SK-N-SH (cell line): ENCODE measurements at regions not wholly inside any gene's neighbourhood (a gene's known extent, or its start where the extent isn't known, plus 50 kb on each side); places are given as distances from the start of the nearest gene placed in this dataset.

Experiments
- CTCF ChIA-PET: fragments of 300-600, 350-600 bp; formaldehyde crosslinking; extraction: SDS; loops from one replicate; lab custom pipeline; 2021; lab: Yijun Ruan, JAX
- POLR2A ChIA-PET: fragments of 350-600 bp; sonication (Branson Sonifier 250); formaldehyde crosslinking; extraction: SDS; loops from one replicate; lab custom pipeline; 2020; ENCODE audit warnings: antibody characterized with exemption, inconsistent platforms; lab: Yijun Ruan, JAX
- DNase-seq: peaks from one replicate; pipeline ENCODE4 v3.0.0; 2012
- H2AFZ ChIP-seq: fragments of 200-600 bp; sonication (generic); 2 replicates; pipeline ENCODE4 v1.8.1; 2016; ENCODE audit warnings: antibody characterized with exemption, mild to moderate bottlenecking, low read depth
- H3F3A ChIP-seq: fragments of 200-600 bp; sonication (generic); replicated peaks from 2 replicates; pipeline ENCODE3; 2016; ENCODE audit warnings: antibody characterized with exemption, mild to moderate bottlenecking; ENCODE audit not compliant: insufficient read depth
- H3K27ac ChIP-seq, 2 experiments: fragments of 200-500 bp in 1 of 2; fragments of 200-600 bp in 1 of 2; sonication (Bioruptor generic) in 1 of 2; sonication (generic), shearing (Covaris generic) in 1 of 2; 2 replicates each; pipeline versions ENCODE4 v1.5.1 to v1.6.1; 2014 to 2016; ENCODE audit warnings: low read depth in 2 of 2, inconsistent platforms in 1 of 2, low read length in 1 of 2, mild to moderate bottlenecking in 1 of 2, mixed read lengths in 1 of 2
- H3K27me3 ChIP-seq: fragments of 200-600 bp; sonication (generic), shearing (Covaris generic); 2 replicates; pipeline ENCODE4 v1.6.1; 2016; ENCODE audit warnings: mixed run types; ENCODE audit not compliant: insufficient read depth
- H3K36me3 ChIP-seq, 2 experiments: fragments of 200-500 bp in 1 of 2; fragments of 200-600 bp in 1 of 2; sonication (Bioruptor generic) in 1 of 2; sonication (generic) in 1 of 2; replicated peaks in 1 of 2; 2 replicates each; pipeline versions ENCODE3 to v1.5.1; 2014 to 2016; ENCODE audit warnings: low read length in 1 of 2, mild to moderate bottlenecking in 1 of 2; ENCODE audit not compliant: insufficient read depth in 2 of 2, control insufficient read depth in 1 of 2
- H3K4me1 ChIP-seq, 2 experiments: fragments of 200-500 bp in 1 of 2; fragments of 200-600 bp in 1 of 2; sonication (Bioruptor generic) in 1 of 2; sonication (generic), shearing (Covaris generic) in 1 of 2; 2 replicates each; pipeline versions ENCODE4 v1.5.1 to v1.6.1; 2014 to 2016; ENCODE audit warnings: low read depth in 1 of 2, low read length in 1 of 2, mixed run types in 1 of 2; ENCODE audit not compliant: insufficient read depth in 2 of 2, control insufficient read depth in 1 of 2
- H3K4me2 ChIP-seq: fragments of 200-600 bp; sonication (generic), shearing (Covaris generic); 2 replicates; pipeline ENCODE4 v1.6.1; 2017; ENCODE audit warnings: mixed run types
- H3K4me3 ChIP-seq, 2 experiments: fragments of 200-500 bp in 1 of 2; fragments of 200-600 bp in 1 of 2; sonication (Bioruptor generic) in 1 of 2; sonication (generic), shearing (Covaris generic) in 1 of 2; 2 replicates each; pipeline versions ENCODE4 v1.5.1 to v1.8.1; 2014 to 2016; ENCODE audit warnings: low read depth in 2 of 2, inconsistent platforms in 1 of 2, low read length in 1 of 2, mild to moderate bottlenecking in 1 of 2, mixed read lengths in 1 of 2, moderate library complexity in 1 of 2
- H3K79me2 ChIP-seq: fragments of 200-600 bp; sonication (generic); 2 replicates; pipeline ENCODE4 v1.8.1; 2017; ENCODE audit warnings: mild to moderate bottlenecking; ENCODE audit not compliant: insufficient read depth
- H3K9ac ChIP-seq: fragments of 200-600 bp; sonication (generic); 2 replicates; pipeline ENCODE4 v1.6.1; 2017; ENCODE audit warnings: mixed run types
- H3K9me2 ChIP-seq: fragments of 200-600 bp; sonication (generic); 2 replicates; pipeline ENCODE4 v1.6.1; 2017; ENCODE audit warnings: mixed run types
- H3K9me3 ChIP-seq: fragments of 200-600 bp; sonication (generic); 2 replicates; pipeline ENCODE4 v1.6.1; 2017; ENCODE audit warnings: mixed run types, mild to moderate bottlenecking, moderate library complexity
- H4K20me1 ChIP-seq: fragments of 200-600 bp; sonication (generic); 2 replicates; pipeline ENCODE4 v1.6.1; 2017; ENCODE audit warnings: mild to moderate bottlenecking, mixed run types; ENCODE audit not compliant: insufficient read depth
- CHD2 ChIP-seq: fragments of 150-350 bp; IDR thresholded peaks from 2 replicates; pipeline ENCODE4 v1.6.1; 2018; ENCODE audit warnings: low read length; ENCODE audit not compliant: partially characterized antibody
- ELF1 ChIP-seq: IDR thresholded peaks from 2 replicates; pipeline ENCODE4 v1.4.0; 2012
- EP300 ChIP-seq, 2 experiments: IDR thresholded peaks; 2 replicates each; pipeline versions ENCODE4 v1.4.0 to v1.6.1; 2012; ENCODE audit warnings: borderline replicate concordance in 1 of 2, low read depth in 1 of 2, low read length in 1 of 2
- FOSL2 ChIP-seq: IDR thresholded peaks from 2 replicates; pipeline ENCODE4 v1.4.0; 2012; ENCODE audit warnings: low read depth, mild to moderate bottlenecking, moderate library complexity, borderline replicate concordance
- GABPA ChIP-seq: IDR thresholded peaks from 2 replicates; pipeline ENCODE4 v1.4.0; 2012; ENCODE audit warnings: low read depth, mild to moderate bottlenecking
- GATA2 ChIP-seq: sonication (generic); formaldehyde crosslinking; IDR thresholded peaks from 2 replicates; pipeline ENCODE4 v1.5.0; 2020; ENCODE audit warnings: mild to moderate bottlenecking, missing genetic modification reagents
- JUND ChIP-seq: IDR thresholded peaks from 2 replicates; pipeline ENCODE4 v1.4.0; 2012
- MAX ChIP-seq: IDR thresholded peaks from 2 replicates; pipeline ENCODE4 v1.4.0; 2012; ENCODE audit warnings: low read depth
- MXI1 ChIP-seq: IDR thresholded peaks from 2 replicates; pipeline ENCODE4 v1.6.1; 2012; ENCODE audit warnings: mild to moderate bottlenecking, low read depth, low read length, improper control_type of control experiment
- NFIC ChIP-seq: IDR thresholded peaks from 2 replicates; pipeline ENCODE4 v1.4.0; 2012; ENCODE audit warnings: borderline replicate concordance
- PBX3 ChIP-seq: IDR thresholded peaks from 2 replicates; pipeline ENCODE4; 2012
- POLR2AphosphoS5 ChIP-seq: IDR thresholded peaks from 2 replicates; pipeline ENCODE4 v1.6.1; 2012; ENCODE audit warnings: low read depth, low read length
- RAD21 ChIP-seq: IDR thresholded peaks from 2 replicates; pipeline ENCODE4 v1.6.1; 2012; ENCODE audit warnings: mild to moderate bottlenecking, low read length
- REST ChIP-seq: IDR thresholded peaks from 2 replicates; pipeline ENCODE4 v1.6.1; 2012; ENCODE audit warnings: mild to moderate bottlenecking, low read depth, low read length, moderate library complexity
- RFX5 ChIP-seq: IDR thresholded peaks from 2 replicates; pipeline ENCODE4 v1.6.1; 2012; ENCODE audit warnings: mild to moderate bottlenecking, improper control_type of control experiment, low read length
- RXRA ChIP-seq: IDR thresholded peaks from 2 replicates; pipeline ENCODE4 v1.4.0; 2012; ENCODE audit warnings: low read depth, mild to moderate bottlenecking, borderline replicate concordance
- TEAD4 ChIP-seq: IDR thresholded peaks from 2 replicates; pipeline ENCODE4 v1.4.0; 2012; ENCODE audit warnings: mild to moderate bottlenecking, borderline replicate concordance; ENCODE audit not compliant: insufficient read depth
- ZBTB33 ChIP-seq: IDR thresholded peaks from 2 replicates; pipeline ENCODE4 v1.4.0; 2012; ENCODE audit warnings: low read depth, borderline replicate concordance
- WGBS: methylation state at CpG from one replicate; pipeline ENCODE4 v1.1.6; 2017; ENCODE audit warnings: low lambda C conversion rate; 5-methylcytosine and 5-hydroxymethylcytosine counted together
- TF ChIP-seq, protein P1 (sequence below): fragments of 200-600 bp; sonication (generic); IDR thresholded peaks from 2 replicates; pipeline ENCODE4 v1.6.1; 2017; ENCODE audit warnings: antibody characterized with exemption, mild to moderate bottlenecking, moderate library complexity
- TF ChIP-seq, protein P2 (sequence below): fragments of 150-350 bp; IDR thresholded peaks from 2 replicates; pipeline ENCODE4 v1.6.1; 2016; ENCODE audit warnings: mild to moderate bottlenecking, low read depth, low read length

- no peaks in the 10 kb centered on the region for H3K4me1 ChIP-seq
- TF ChIP-seq JUND, result no peak
- TF ChIP-seq ELF1, result no peak
- no peak for TF ChIP-seq POLR2AphosphoS5
- TF ChIP-seq GATA2 (CRISPR knock-in tag), result no peak
- no peak for TF ChIP-seq MAX
- TF ChIP-seq REST, result no peak
- TF ChIP-seq CHD2, result no peak
- TF ChIP-seq, protein P1, sequence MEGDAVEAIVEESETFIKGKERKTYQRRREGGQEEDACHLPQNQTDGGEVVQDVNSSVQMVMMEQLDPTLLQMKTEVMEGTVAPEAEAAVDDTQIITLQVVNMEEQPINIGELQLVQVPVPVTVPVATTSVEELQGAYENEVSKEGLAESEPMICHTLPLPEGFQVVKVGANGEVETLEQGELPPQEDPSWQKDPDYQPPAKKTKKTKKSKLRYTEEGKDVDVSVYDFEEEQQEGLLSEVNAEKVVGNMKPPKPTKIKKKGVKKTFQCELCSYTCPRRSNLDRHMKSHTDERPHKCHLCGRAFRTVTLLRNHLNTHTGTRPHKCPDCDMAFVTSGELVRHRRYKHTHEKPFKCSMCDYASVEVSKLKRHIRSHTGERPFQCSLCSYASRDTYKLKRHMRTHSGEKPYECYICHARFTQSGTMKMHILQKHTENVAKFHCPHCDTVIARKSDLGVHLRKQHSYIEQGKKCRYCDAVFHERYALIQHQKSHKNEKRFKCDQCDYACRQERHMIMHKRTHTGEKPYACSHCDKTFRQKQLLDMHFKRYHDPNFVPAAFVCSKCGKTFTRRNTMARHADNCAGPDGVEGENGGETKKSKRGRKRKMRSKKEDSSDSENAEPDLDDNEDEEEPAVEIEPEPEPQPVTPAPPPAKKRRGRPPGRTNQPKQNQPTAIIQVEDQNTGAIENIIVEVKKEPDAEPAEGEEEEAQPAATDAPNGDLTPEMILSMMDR, result no peak
- TF ChIP-seq NFIC, result no peak
- no peak for TF ChIP-seq MXI1
- TF ChIP-seq, all 33 proteins: peak for 0
- H3K4me3 ChIP-seq, result no peak overlapping the region
- H3K27me3 ChIP-seq, result no peaks in the 10 kb centered on the region
- H3K36me3 ChIP-seq, result no peaks in the 10 kb centered on the region
- no peak overlapping the region for H2AFZ ChIP-seq
- CTCF ChIA-PET, result no interaction called here
- DNase-seq, result no peak
- H3K4me2 ChIP-seq, result no peak overlapping the region
- H3K9me3 ChIP-seq, result no peaks in the 10 kb centered on the region
- H3K27ac ChIP-seq, result no peak overlapping the region
- no peaks in the 10 kb centered on the region for H4K20me1 ChIP-seq
- POLR2A ChIA-PET, result no interaction called here
- no peaks in the 10 kb centered on the region for H3K79me2 ChIP-seq
- H3K9me2 ChIP-seq, result no peaks in the 10 kb centered on the region
- H3K9ac ChIP-seq, result no peak overlapping the region
- no peaks in the 10 kb centered on the region for H3F3A ChIP-seq
Measured at GRCh38 chr13:84741253-84741652, 859.0 kb upstream of the SLITRK1 start.

DNA sequence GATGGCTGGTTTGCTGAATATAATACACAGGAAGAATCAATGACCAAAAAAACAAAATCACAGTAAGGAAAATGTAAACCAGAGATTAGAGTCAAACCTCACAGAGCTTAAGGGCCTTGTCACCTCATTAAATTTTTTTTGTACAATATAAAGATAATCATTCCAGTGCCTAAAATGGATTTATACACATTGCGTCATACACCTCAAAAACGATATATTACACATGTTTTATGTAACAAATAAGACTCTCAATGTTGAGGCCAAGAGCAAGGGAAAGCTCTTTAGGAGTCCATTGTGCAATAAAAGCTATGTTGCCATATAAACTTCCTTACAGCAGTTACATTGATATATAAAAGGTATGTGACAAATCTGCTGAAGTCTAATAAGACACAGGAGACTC, 856.7 kb upstream of the SLITRK1 start:
- Histone ChIP-seq H3K27ac (no peak overlapping the region), H3K9me3 (no peaks in the 10 kb centered on the region), H2AFZ (no peak overlapping the region), H3K27me3 (no peaks in the 10 kb centered on the region), H3K4me1 (no peaks in the 10 kb centered on the region), H3K9ac (no peak overlapping the region), H3K79me2 (no peaks in the 10 kb centered on the region), H4K20me1 (no peaks in the 10 kb centered on the region), H3K4me3 (no peak overlapping the region), H3F3A (no peaks in the 10 kb centered on the region), H3K4me2 (no peak overlapping the region), H3K36me3 (no peaks in the 10 kb centered on the region), H3K9me2 (no peaks in the 10 kb centered on the region)
- TF ChIP-seq GATA2 (CRISPR knock-in tag) (no peak), NFIC (no peak), ELF1 (no peak), RAD21 (no peak), RFX5 (no peak), FOSL2 (no peak), MXI1 (no peak), ZBTB33 (no peak), GABPA (no peak), EP300 (IDR thresholded peaks at IDR 0.05; ENCODE audit: borderline replicate concordance in 1 of 2, low read depth in 1 of 2, low read length in 1 of 2) (no peak), RXRA (no peak), PBX3 (no peak), TEAD4 (no peak)
- TF ChIP-seq, protein P2, sequence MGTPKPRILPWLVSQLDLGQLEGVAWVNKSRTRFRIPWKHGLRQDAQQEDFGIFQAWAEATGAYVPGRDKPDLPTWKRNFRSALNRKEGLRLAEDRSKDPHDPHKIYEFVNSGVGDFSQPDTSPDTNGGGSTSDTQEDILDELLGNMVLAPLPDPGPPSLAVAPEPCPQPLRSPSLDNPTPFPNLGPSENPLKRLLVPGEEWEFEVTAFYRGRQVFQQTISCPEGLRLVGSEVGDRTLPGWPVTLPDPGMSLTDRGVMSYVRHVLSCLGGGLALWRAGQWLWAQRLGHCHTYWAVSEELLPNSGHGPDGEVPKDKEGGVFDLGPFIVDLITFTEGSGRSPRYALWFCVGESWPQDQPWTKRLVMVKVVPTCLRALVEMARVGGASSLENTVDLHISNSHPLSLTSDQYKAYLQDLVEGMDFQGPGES, result no peak
- ChIA-PET POLR2A (no interaction called here), CTCF (no interaction called here)
- 17% methylated on average over 2 of the region's 2 CpGs for WGBS
- no peak for DNase-seq
